ENCODE measurements at regions not wholly inside any gene's neighbourhood (a gene's known extent, or its start where the extent isn't known, plus 50 kb on each side); places are given as distances from the start of the nearest gene placed in this dataset.
"Not testable (repeated sequence)": the region's sequence is repeated elsewhere in the genome, so short reads cannot be mapped to it uniquely, and the experiment has no call there.

GRCh38 chr6:16039892-16040627 lies 88.8 kb upstream of the MYLIP start:
- DNase-seq: not testable (repeated sequence)

- no peak for DNase-seq
Measured at GRCh38 chr6:16038938-16039337, 89.9 kb upstream of the MYLIP start.

- DNase-seq: no peak
Measured at GRCh38 chr6:16035488-16036080, 93.3 kb upstream of the MYLIP start.

GRCh38 chr6:16033214-16033613 lies 95.7 kb upstream of the MYLIP start:
- no peak for DNase-seq

- no peak for DNase-seq
Measured at GRCh38 chr6:16031278-16031981, 97.5 kb upstream of the MYLIP start.

GRCh38 chr6:16028966-16029365 lies 99.9 kb upstream of the MYLIP start:
- DNase-seq: no peak

- DNase-seq: no peak
Measured at GRCh38 chr6:16020259-16020658, 108.6 kb upstream of the MYLIP start.

GRCh38 chr6:16019462-16019861 lies 109.4 kb upstream of the MYLIP start:
- no peak for DNase-seq

- DNase-seq: no peak
Measured at GRCh38 chr6:16018626-16019025, 110.3 kb upstream of the MYLIP start.

- DNase-seq: not testable (repeated sequence)
Measured at GRCh38 chr6:16014325-16014724, 114.6 kb upstream of the MYLIP start.

- no peak for DNase-seq
Measured at GRCh38 chr6:16007146-16007545, 121.7 kb upstream of the MYLIP start.

GRCh38 chr6:16006681-16007080 lies 122.2 kb upstream of the MYLIP start:
- no peak for DNase-seq

GRCh38 chr6:16004934-16005679 lies 123.8 kb upstream of the MYLIP start:
- DNase-seq: no peak

GRCh38 chr6:16003197-16003491 lies 125.7 kb upstream of the MYLIP start:
- DNase-seq: no peak

- no peak for DNase-seq
Measured at GRCh38 chr6:16002332-16003196, 126.3 kb upstream of the MYLIP start.

- no peak for DNase-seq
Measured at GRCh38 chr6:16001158-16001557, 127.7 kb upstream of the MYLIP start.

- DNase-seq: no peak
Measured at GRCh38 chr6:15999201-15999600, 129.7 kb upstream of the MYLIP start.

- no peak for DNase-seq
Measured at GRCh38 chr6:15997586-15998388, 131.1 kb upstream of the MYLIP start.

GRCh38 chr6:15996030-15996429 lies 132.9 kb upstream of the MYLIP start:
- no peak for DNase-seq

- peak in 1 of 3 experiments; percentile 5 for DNase-seq
Measured at GRCh38 chr6:15995493-15995892, 133.4 kb upstream of the MYLIP start.

GRCh38 chr6:15994814-15995459 lies 133.9 kb upstream of the MYLIP start:
- no peak for DNase-seq

All from NCI-H1417 (cell line).